A549 (cell line): ENCODE measurements at regions not wholly inside any gene's neighbourhood (a gene's known extent, or its start where the extent isn't known, plus 50 kb on each side); places are given as distances from the start of the nearest gene placed in this dataset.

Source experiments
- ATAC-seq, 2 experiments: fragments of 200-7000 bp in 1 of 2; fragments of >200 bp in 1 of 2; cut with Nextera tagmentation in 1 of 2; cut with Tn5 transposase in 1 of 2; 3 replicates each; pipeline versions ENCODE4 v1.8.0 to v1.9.1; 2018 to 2020; ENCODE audit warnings: mild to moderate bottlenecking in 1 of 2, moderate library complexity in 1 of 2
- CTCF ChIA-PET: fragments of 300-600 bp; sonication (Branson Sonifier 250); formaldehyde crosslinking; extraction: SDS; loops from one replicate; lab custom pipeline; 2021; ENCODE audit warnings: antibody characterized with exemption, inconsistent platforms; lab: Yijun Ruan, JAX
- POLR2A ChIA-PET: fragments of 350-600 bp; formaldehyde crosslinking; extraction: SDS; loops from one replicate; lab custom pipeline; 2021; ENCODE audit warnings: antibody characterized with exemption, inconsistent platforms; lab: Yijun Ruan, JAX
- DNase-seq, 2 experiments: peaks; one replicate each; pipeline versions ENCODE4 v3.0.0 to v3.0.0-alpha.2; 2011 to 2016; ENCODE audit warnings: low read depth in 1 of 2, low spot score in 1 of 2
- FAIRE-seq: peaks from 2 replicates; lab custom pipeline; 2011; peaks lifted over from hg19 to GRCh38; lab: Jason Lieb, UNC
- H3K27ac ChIP-seq, 2 experiments: fragments of >200 bp; sonication (Bioruptor Twin); formaldehyde crosslinking; 3 replicates each; pipeline ENCODE4 v1.5.1; 2016 to 2017
- H3K4me1 ChIP-seq: fragments of >200 bp; sonication (Bioruptor Twin); formaldehyde crosslinking; 3 replicates; pipeline ENCODE4 v1.6.1; 2016
- H3K4me2 ChIP-seq: fragments of >200 bp; sonication (Bioruptor Twin); formaldehyde crosslinking; 3 replicates; pipeline ENCODE4 v1.6.1; 2016
- H3K4me3 ChIP-seq: fragments of >200 bp; sonication (Bioruptor Twin); formaldehyde crosslinking; 3 replicates; pipeline ENCODE4 v1.5.1; 2016
- H3K9me3 ChIP-seq: fragments of >200 bp; sonication (Bioruptor Twin); formaldehyde crosslinking; 3 replicates; pipeline ENCODE4 v1.6.1; 2016
- BHLHE40 ChIP-seq: IDR thresholded peaks from 2 replicates; pipeline ENCODE4 v1.6.1; 2012; ENCODE audit warnings: low read depth, low read length, inconsistent platforms
- CBX2 ChIP-seq: fragments of 200-600 bp; sonication (generic); IDR thresholded peaks from 2 replicates; pipeline ENCODE4 v1.6.1; 2016; ENCODE audit warnings: low read depth, mild to moderate bottlenecking, borderline replicate concordance
- CBX8 ChIP-seq: fragments of 200-600 bp; sonication (generic); IDR thresholded peaks from 2 replicates; pipeline ENCODE4 v1.6.1; 2016
- CEBPB ChIP-seq, 2 experiments: fragments of >200 bp in 1 of 2; sonication (Bioruptor Twin) in 1 of 2; formaldehyde crosslinking in 1 of 2; IDR thresholded peaks; 2 replicates each; pipeline ENCODE4 v1.6.1; 2012 to 2016
- CHD2 ChIP-seq: fragments of 150-350 bp; IDR thresholded peaks from 2 replicates; pipeline ENCODE4 v1.6.1; 2014; ENCODE audit warnings: low read length; ENCODE audit not compliant: partially characterized antibody
- CHD4 ChIP-seq: fragments of 200-600 bp; sonication (generic); IDR thresholded peaks from 2 replicates; pipeline ENCODE4 v1.6.1; 2016; ENCODE audit warnings: antibody characterized with exemption, mild to moderate bottlenecking, borderline replicate concordance
- CTCF ChIP-seq: fragments of >200 bp; sonication (Bioruptor Twin); formaldehyde crosslinking; IDR thresholded peaks from 3 replicates; pipeline ENCODE4 v1.5.1; 2016
- E2F6 ChIP-seq: IDR thresholded peaks from 2 replicates; pipeline ENCODE4 v1.6.1; 2012; ENCODE audit warnings: low read depth, borderline replicate concordance
- EHMT2 ChIP-seq: fragments of 200-600 bp; sonication (generic); IDR thresholded peaks from 2 replicates; pipeline ENCODE4 v1.6.1; 2016; ENCODE audit warnings: antibody characterized with exemption, low read depth, mild to moderate bottlenecking, moderate library complexity
- ESRRA ChIP-seq: fragments of 150-350 bp; IDR thresholded peaks from 2 replicates; pipeline ENCODE4 v1.6.1; 2014; ENCODE audit warnings: mild to moderate bottlenecking, low read length, borderline replicate concordance
- GATA3 ChIP-seq: IDR thresholded peaks from 2 replicates; pipeline ENCODE4 v1.6.1; 2012; ENCODE audit warnings: borderline replicate concordance
- HDAC2 ChIP-seq: fragments of 200-600 bp; sonication (generic); IDR thresholded peaks from 2 replicates; pipeline ENCODE4 v1.6.1; 2016
- HMGXB4 ChIP-seq: fragments of 250-450 bp; sonication (Bioruptor Pico); IDR thresholded peaks from 2 replicates; pipeline ENCODE4 v1.5.0; 2021; ENCODE audit warnings: mild to moderate bottlenecking, moderate library complexity, borderline replicate concordance
- HOXB13 ChIP-seq: fragments of 250-450 bp; sonication (Bioruptor Pico); IDR thresholded peaks from 2 replicates; pipeline ENCODE4 v1.5.0; 2020; ENCODE audit warnings: low read depth, mild to moderate bottlenecking, moderate library complexity
- HOXB5 ChIP-seq: fragments of 250-450 bp; sonication (Bioruptor Pico); IDR thresholded peaks from 2 replicates; pipeline ENCODE4 v1.5.0; 2020; ENCODE audit warnings: mild to moderate bottlenecking, moderate library complexity
- MAFK ChIP-seq: fragments of 450-650 bp; IDR thresholded peaks from 2 replicates; pipeline ENCODE4 v1.6.1; 2014; ENCODE audit not compliant: partially characterized antibody
- MAX ChIP-seq: IDR thresholded peaks from 2 replicates; pipeline ENCODE4 v1.6.1; 2012
- MYC ChIP-seq: IDR thresholded peaks from 2 replicates; pipeline ENCODE4 v1.6.1; 2012; ENCODE audit warnings: mild to moderate bottlenecking, inconsistent platforms, low read length, improper control_type of control experiment, borderline replicate concordance
- NPAS2 ChIP-seq: fragments of 250-450 bp; sonication (Bioruptor Pico); IDR thresholded peaks from 2 replicates; pipeline ENCODE4 v1.8.0; 2022; ENCODE audit warnings: mild to moderate bottlenecking, moderate library complexity, borderline replicate concordance
- NR3C1 ChIP-seq: fragments of >200 bp; sonication (Bioruptor Twin); formaldehyde crosslinking; IDR thresholded peaks from 3 replicates; pipeline ENCODE4 v1.6.1; 2017
- PHF8 ChIP-seq: fragments of 200-600 bp; sonication (generic); IDR thresholded peaks from 2 replicates; pipeline ENCODE4 v1.6.1; 2016; ENCODE audit warnings: low read depth, mild to moderate bottlenecking, antibody characterized with exemption, moderate library complexity, borderline replicate concordance
- RARB ChIP-seq: fragments of 250-450 bp; sonication (Bioruptor Pico); IDR thresholded peaks from 2 replicates; pipeline ENCODE4 v1.8.0; 2021; ENCODE audit warnings: mild to moderate bottlenecking, moderate library complexity
- RNF2 ChIP-seq: fragments of 200-600 bp; sonication (generic); IDR thresholded peaks from 2 replicates; pipeline ENCODE4 v1.6.1; 2016; ENCODE audit warnings: low read depth, mild to moderate bottlenecking, antibody characterized with exemption, moderate library complexity, borderline replicate concordance
- SMC3 ChIP-seq: fragments of >200 bp; sonication (Bioruptor Twin); formaldehyde crosslinking; IDR thresholded peaks from 3 replicates; pipeline ENCODE4 v1.6.1; 2018; ENCODE audit warnings: inconsistent platforms
- SREBF2 ChIP-seq: fragments of 450-650 bp; IDR thresholded peaks from 2 replicates; pipeline ENCODE4 v1.6.1; 2014; ENCODE audit warnings: mild to moderate bottlenecking, moderate library complexity
- TFCP2L1 ChIP-seq: fragments of 250-450 bp; sonication (Bioruptor Pico); IDR thresholded peaks from 2 replicates; pipeline ENCODE4 v1.5.0; 2021; ENCODE audit warnings: mild to moderate bottlenecking
- USF2 ChIP-seq: fragments of 450-650 bp; IDR thresholded peaks from 2 replicates; pipeline ENCODE4 v1.6.1; 2014; ENCODE audit warnings: antibody characterized with exemption
- ZNF302 ChIP-seq: fragments of 250-450 bp; sonication (Bioruptor Pico); IDR thresholded peaks from 2 replicates; pipeline ENCODE4 v1.9.0; 2021; ENCODE audit warnings: inconsistent platforms, mild to moderate bottlenecking, moderate library complexity
- WGBS: methylation state at CpG from one replicate; pipeline ENCODE4 v1.1.6; 2017; ENCODE audit errors: missing lambda C conversion rate; 5-methylcytosine and 5-hydroxymethylcytosine counted together

GRCh38 chr10:28734938-28735759, 57.8 kb downstream of the BAMBI start (continued):
- no peak for TF ChIP-seq EHMT2
- no peak for TF ChIP-seq HMGXB4 (CRISPR knock-in tag)
- TF ChIP-seq SMC3: no peak; the same call in 2 of the 3 replicates
- TF ChIP-seq CHD4: 0 out of 2 replicates have a peak, but pooled peaks have one; percentile 45
- TF ChIP-seq RNF2: no peak
- peak; percentile 99 for TF ChIP-seq MAFK

GRCh38 chr10:28737096-28737495, 59.8 kb downstream of the BAMBI start:
- ChIA-PET CTCF (interaction anchor here (1.5 to 1.8 kb wide), 2 partner anchors 202 to 254 kb away, joined by 4 to 7 read pairs; no protein-coding TSS in a partner anchor), POLR2A (no interaction called here)
- FAIRE-seq: no peak
- Histone ChIP-seq H3K27ac (no peak overlapping the region), H3K4me1 (peaks cover 9% of the 10 kb centered on the region; the same call in 2 of the 3 replicates), H3K4me3 (no peak overlapping the region), H3K4me2 (no peak overlapping the region), H3K9me3 (peaks cover 7% of the 10 kb centered on the region)
- ATAC-seq: no peak
- TF ChIP-seq HOXB5 (CRISPR knock-in tag) (no peak), ESRRA (no peak), NR3C1 (no peak), HMGXB4 (CRISPR knock-in tag) (no peak), ZNF302 (CRISPR knock-in tag) (no peak), CHD2 (no peak), CBX2 (no peak), CEBPB (IDR thresholded peaks at IDR 0.05) (no peak), HOXB13 (no peak), RARB (no peak), E2F6 (no peak)
- WGBS: 63% methylated on average over 2 of the region's 2 CpGs
- DNase-seq: no peak

- CTCF ChIA-PET: interaction anchor here (0.8 to 1.8 kb wide), 3 partner anchors 15 to 201 kb away, joined by 3 to 5 read pairs (median 4); no protein-coding TSS in a partner anchor
- FAIRE-seq (no peak), ATAC-seq (no peak), DNase-seq (peak in 1 of 2 experiments; percentile 42)
- 95% methylated on average over 1 of the region's 1 CpG for WGBS
- H3K4me3 ChIP-seq: no peak overlapping the region
- POLR2A ChIA-PET: no interaction called here
- H3K27ac ChIP-seq: no peak overlapping the region
- no peak overlapping the region for H3K4me2 ChIP-seq
- peaks cover 7% of the 10 kb centered on the region for H3K9me3 ChIP-seq
- peaks cover 9% of the 10 kb centered on the region; the same call in 2 of the 3 replicates for H3K4me1 ChIP-seq
- TF ChIP-seq PHF8 (no peak), SREBF2 (no peak), NPAS2 (CRISPR knock-in tag) (no peak), MYC (no peak), CTCF (no peak; the same call in 2 of the 3 replicates), SMC3 (no peak), GATA3 (no peak), HDAC2 (no peak), CHD2 (no peak), CHD4 (no peak), CEBPB (IDR thresholded peaks at IDR 0.05) (no peak), USF2 (no peak), TFCP2L1 (CRISPR knock-in tag) (no peak), HOXB5 (CRISPR knock-in tag) (no peak), MAX (no peak), CBX8 (no peak), BHLHE40 (no peak)
These were observed 60.9 kb downstream of the BAMBI start for GRCh38 chr10:28738200-28738599.
